PC-9 (cell line): ENCODE measurements at regions not wholly inside any gene's neighbourhood (a gene's known extent, or its start where the extent isn't known, plus 50 kb on each side); places are given as distances from the start of the nearest gene placed in this dataset.

Experiments
- BruUV-seq: library from RNA; stranded (reverse); fragments of 400-500 nt; replicated peaks from 2 replicates; lab custom pipeline; 2021; lab: Mats Ljungman, UMichigan
- CTCF ChIA-PET: fragments of 300-600 bp; sonication (Branson Sonifier 250); formaldehyde crosslinking; loops from one replicate; lab custom pipeline; 2022; ENCODE audit warnings: antibody characterized with exemption; lab: Charles Lee
- POLR2A ChIA-PET: fragments of 300-600 bp; sonication (Branson Sonifier 250); formaldehyde crosslinking; loops from one replicate; lab custom pipeline; 2022; ENCODE audit warnings: antibody characterized with exemption; ENCODE audit not compliant: unreplicated experiment; lab: Charles Lee
- DNase-seq, 2 experiments: peaks; one replicate each; pipeline versions ENCODE4 v3.0.0 to v3.0.0-alpha.2; 2015 to 2022; ENCODE audit warnings: mixed read lengths in 1 of 2
- H2AFZ ChIP-seq: fragments of 200-600 bp; sonication (generic); 2 replicates; pipeline ENCODE4 v1.8.1; 2017; ENCODE audit warnings: antibody characterized with exemption
- H3F3A ChIP-seq: fragments of 200-600 bp; sonication (generic); 2 replicates; pipeline ENCODE4 v1.8.1; 2017; ENCODE audit warnings: antibody characterized with exemption, mild to moderate bottlenecking, low read depth; ENCODE audit not compliant: insufficient read depth
- H3K27ac ChIP-seq: fragments of 200-600 bp; sonication (generic); 2 replicates; pipeline ENCODE4 v1.6.1; 2016; ENCODE audit warnings: mixed run types
- H3K27me3 ChIP-seq: fragments of 200-600 bp; sonication (generic); 2 replicates; pipeline ENCODE4 v1.6.1; 2016; ENCODE audit warnings: low read depth, mixed run types; ENCODE audit not compliant: insufficient read depth
- H3K36me3 ChIP-seq: fragments of 200-600 bp; sonication (generic); 2 replicates; pipeline ENCODE4 v1.6.1; 2016; ENCODE audit warnings: low read depth, mixed run types
- H3K4me1 ChIP-seq: fragments of 200-600 bp; sonication (generic); replicated peaks from 2 replicates; pipeline ENCODE4 v1.6.1; 2016; ENCODE audit warnings: mixed run types; ENCODE audit not compliant: insufficient read depth
- H3K4me2 ChIP-seq: fragments of 200-600 bp; sonication (generic); 2 replicates; pipeline ENCODE4 v1.6.1; 2017; ENCODE audit warnings: mixed run types
- H3K4me3 ChIP-seq: fragments of 200-600 bp; sonication (generic); 2 replicates; pipeline ENCODE4 v1.6.1; 2016; ENCODE audit warnings: mixed run types
- H3K79me2 ChIP-seq: fragments of 200-600 bp; sonication (generic); 2 replicates; pipeline ENCODE4 v1.6.1; 2017; ENCODE audit warnings: low read depth, mixed run types
- H3K9me2 ChIP-seq: fragments of 200-600 bp; sonication (generic); 2 replicates; pipeline ENCODE4 v1.8.1; 2017; ENCODE audit warnings: mild to moderate bottlenecking; ENCODE audit not compliant: insufficient read depth
- H3K9me3 ChIP-seq: fragments of 200-600 bp; sonication (generic); 2 replicates; pipeline ENCODE4 v1.8.1; 2016; ENCODE audit warnings: low read depth; ENCODE audit not compliant: insufficient read depth
- H4K20me1 ChIP-seq: fragments of 200-600 bp; sonication (generic); 2 replicates; pipeline ENCODE4 v1.8.1; 2017; ENCODE audit not compliant: insufficient read depth
- EZH2 ChIP-seq: fragments of 200-600 bp; sonication (generic); IDR thresholded peaks from 2 replicates; pipeline ENCODE4 v1.8.0; 2017; ENCODE audit warnings: antibody characterized with exemption, low read depth
- intact Hi-C: fragments of 100-400 bp; cut with micrococcal nuclease; formaldehyde crosslinking; loops from one replicate; pipeline ENCODE4 v1.10.0; 2022; ENCODE audit not compliant: unreplicated experiment
- TF ChIP-seq, protein P1 (sequence below): fragments of 200-600 bp; sonication (generic); conservative IDR thresholded peaks from 2 replicates; pipeline ENCODE4 v1.6.1; 2017; ENCODE audit warnings: mixed run types, antibody characterized with exemption, mild to moderate bottlenecking, moderate library complexity

DNA sequence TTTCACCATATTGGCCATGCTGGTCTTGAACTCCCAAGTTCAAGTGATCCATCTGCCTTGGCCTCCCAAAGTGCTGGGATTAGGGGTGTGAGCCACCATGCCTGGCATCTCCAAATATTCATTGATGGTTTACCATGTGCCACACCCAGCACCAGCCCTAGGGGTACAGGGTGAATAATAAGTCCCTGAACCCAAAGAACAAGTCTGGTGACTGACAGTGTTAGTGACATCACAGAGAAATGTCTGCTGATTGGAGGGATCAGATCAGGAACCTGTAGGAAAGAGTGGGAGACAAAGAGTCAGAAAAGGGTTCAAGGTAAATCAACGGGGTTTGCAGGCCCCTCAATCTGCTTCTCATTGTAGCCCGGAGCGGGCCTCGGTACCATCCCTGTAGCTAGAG, 118.4 kb upstream of the NABP1 start:
- Histone ChIP-seq H3K27me3 (no peaks in the 10 kb centered on the region), H3K4me2 (no peak overlapping the region), H3K36me3 (no peaks in the 10 kb centered on the region), H2AFZ (no peak overlapping the region), H3K9me3 (no peaks in the 10 kb centered on the region), H3K4me3 (no peak overlapping the region), H3K79me2 (no peaks in the 10 kb centered on the region), H3K27ac (no peak overlapping the region), H3K9me2 (no peaks in the 10 kb centered on the region), H3F3A (no peaks in the 10 kb centered on the region), H3K4me1 (peaks cover 7% of the 10 kb centered on the region), H4K20me1 (no peaks in the 10 kb centered on the region)
- ChIA-PET CTCF (no interaction called here), POLR2A (no interaction called here)
- no peak for DNase-seq
- intact Hi-C loops, result no loop called here
- no peak for TF ChIP-seq EZH2
- TF ChIP-seq, protein P1, sequence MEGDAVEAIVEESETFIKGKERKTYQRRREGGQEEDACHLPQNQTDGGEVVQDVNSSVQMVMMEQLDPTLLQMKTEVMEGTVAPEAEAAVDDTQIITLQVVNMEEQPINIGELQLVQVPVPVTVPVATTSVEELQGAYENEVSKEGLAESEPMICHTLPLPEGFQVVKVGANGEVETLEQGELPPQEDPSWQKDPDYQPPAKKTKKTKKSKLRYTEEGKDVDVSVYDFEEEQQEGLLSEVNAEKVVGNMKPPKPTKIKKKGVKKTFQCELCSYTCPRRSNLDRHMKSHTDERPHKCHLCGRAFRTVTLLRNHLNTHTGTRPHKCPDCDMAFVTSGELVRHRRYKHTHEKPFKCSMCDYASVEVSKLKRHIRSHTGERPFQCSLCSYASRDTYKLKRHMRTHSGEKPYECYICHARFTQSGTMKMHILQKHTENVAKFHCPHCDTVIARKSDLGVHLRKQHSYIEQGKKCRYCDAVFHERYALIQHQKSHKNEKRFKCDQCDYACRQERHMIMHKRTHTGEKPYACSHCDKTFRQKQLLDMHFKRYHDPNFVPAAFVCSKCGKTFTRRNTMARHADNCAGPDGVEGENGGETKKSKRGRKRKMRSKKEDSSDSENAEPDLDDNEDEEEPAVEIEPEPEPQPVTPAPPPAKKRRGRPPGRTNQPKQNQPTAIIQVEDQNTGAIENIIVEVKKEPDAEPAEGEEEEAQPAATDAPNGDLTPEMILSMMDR, result no peak
- no TSS peak for BruUV-seq

- DNase-seq, result no peak
- H3K4me2 ChIP-seq, result no peak overlapping the region
- no peak overlapping the region for H3K4me3 ChIP-seq
- H3K9me2 ChIP-seq, result no peaks in the 10 kb centered on the region
- H3K27me3 ChIP-seq, result no peaks in the 10 kb centered on the region
- no peaks in the 10 kb centered on the region for H3K9me3 ChIP-seq
- no peaks in the 10 kb centered on the region for H3K36me3 ChIP-seq
- peaks cover 12% of the 10 kb centered on the region for H3K4me1 ChIP-seq
- H3K79me2 ChIP-seq, result no peaks in the 10 kb centered on the region
- BruUV-seq, result no TSS peak
- CTCF ChIA-PET, result interaction anchor here (0.7 kb wide), 2 partner anchors 199 to 741 kb away, joined by 4 to 5 read pairs; no protein-coding TSS in a partner anchor
- intact Hi-C loops, result no loop called here
- no peak overlapping the region for H2AFZ ChIP-seq
- no peak for TF ChIP-seq EZH2
- TF ChIP-seq, protein P1, result no peak
- POLR2A ChIA-PET, result no interaction called here
- H3K27ac ChIP-seq, result no peak overlapping the region
- no peaks in the 10 kb centered on the region for H3F3A ChIP-seq
- H4K20me1 ChIP-seq, result no peaks in the 10 kb centered on the region
These were observed 117.4 kb upstream of the NABP1 start for GRCh38 chr2:191560411-191560980.

GRCh38 chr2:191565120-191565519, 112.8 kb upstream of the NABP1 start:
- Histone ChIP-seq H3K9me3 (no peaks in the 10 kb centered on the region), H3K36me3 (no peaks in the 10 kb centered on the region), H3K4me3 (no peak overlapping the region), H3K4me2 (0 out of 2 replicates have a peak overlapping the region, but pooled peaks have one; percentile 9), H4K20me1 (no peaks in the 10 kb centered on the region), H3K9me2 (no peaks in the 10 kb centered on the region), H3K79me2 (no peaks in the 10 kb centered on the region), H3F3A (peaks cover 14% of the 10 kb centered on the region; the same call in 1 of the 2 replicates), H3K4me1 (peaks cover 46% of the 10 kb centered on the region), H3K27ac (peak overlapping the region; percentile 46; the same call in 1 of the 2 replicates), H3K27me3 (no peaks in the 10 kb centered on the region), H2AFZ (no peak overlapping the region)
- ChIA-PET CTCF (no interaction called here), POLR2A (no interaction called here)
- no peak for DNase-seq
- TF ChIP-seq EZH2, result no peak
- TF ChIP-seq, protein P1, result no peak
- intact Hi-C loops, result no loop called here
- no TSS peak for BruUV-seq
